ENCODE measurements at regions not wholly inside any gene's neighbourhood (a gene's known extent, or its start where the extent isn't known, plus 50 kb on each side); places are given as distances from the start of the nearest gene placed in this dataset.

GRCh38 chr15:81075272-81075671, 58.8 kb upstream of the CFAP161 start:
- TF ChIP-seq RAD21 (IDR thresholded peaks at IDR 0.05) (no peak), MAX (IDR thresholded peaks at IDR 0.05) (no peak)
- TF ChIP-seq, protein P1, sequence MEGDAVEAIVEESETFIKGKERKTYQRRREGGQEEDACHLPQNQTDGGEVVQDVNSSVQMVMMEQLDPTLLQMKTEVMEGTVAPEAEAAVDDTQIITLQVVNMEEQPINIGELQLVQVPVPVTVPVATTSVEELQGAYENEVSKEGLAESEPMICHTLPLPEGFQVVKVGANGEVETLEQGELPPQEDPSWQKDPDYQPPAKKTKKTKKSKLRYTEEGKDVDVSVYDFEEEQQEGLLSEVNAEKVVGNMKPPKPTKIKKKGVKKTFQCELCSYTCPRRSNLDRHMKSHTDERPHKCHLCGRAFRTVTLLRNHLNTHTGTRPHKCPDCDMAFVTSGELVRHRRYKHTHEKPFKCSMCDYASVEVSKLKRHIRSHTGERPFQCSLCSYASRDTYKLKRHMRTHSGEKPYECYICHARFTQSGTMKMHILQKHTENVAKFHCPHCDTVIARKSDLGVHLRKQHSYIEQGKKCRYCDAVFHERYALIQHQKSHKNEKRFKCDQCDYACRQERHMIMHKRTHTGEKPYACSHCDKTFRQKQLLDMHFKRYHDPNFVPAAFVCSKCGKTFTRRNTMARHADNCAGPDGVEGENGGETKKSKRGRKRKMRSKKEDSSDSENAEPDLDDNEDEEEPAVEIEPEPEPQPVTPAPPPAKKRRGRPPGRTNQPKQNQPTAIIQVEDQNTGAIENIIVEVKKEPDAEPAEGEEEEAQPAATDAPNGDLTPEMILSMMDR (IDR thresholded peaks at IDR 0.05; ENCODE audit: low read depth, low read length, missing input control) = no peak

Measured in liver (tissue), 3 donors.